ENCODE measurements at regions not wholly inside any gene's neighbourhood (a gene's known extent, or its start where the extent isn't known, plus 50 kb on each side); places are given as distances from the start of the nearest gene placed in this dataset.

GRCh38 chr10:33893506-33893905 lies 559.0 kb upstream of the NRP1 start:
- no peaks in the 10 kb centered on the region for H3K9me3 ChIP-seq (ENCODE audit: low read length)
- H3K9me2 ChIP-seq (ENCODE audit: low read depth, low read length) = no peaks in the 10 kb centered on the region
- H2AFZ ChIP-seq (ENCODE audit: low read length) = no peak overlapping the region
- no peaks in the 10 kb centered on the region for H3K27me3 ChIP-seq (ENCODE audit: insufficient read depth, low read length)
- H3F3A ChIP-seq (ENCODE audit: insufficient read depth, low read length) = no peaks in the 10 kb centered on the region
- no peak overlapping the region for H3K27ac ChIP-seq (ENCODE audit: low read depth, low read length, poor library complexity, severe bottlenecking)
- H3K4me1 ChIP-seq (ENCODE audit: insufficient read depth, low read length, severe bottlenecking) = no peaks in the 10 kb centered on the region
- TF ChIP-seq EZH2 (IDR thresholded peaks at IDR 0.05; ENCODE audit: borderline replicate concordance, low read length) = no peak
- no peak for TF ChIP-seq CTCF (IDR thresholded peaks at IDR 0.05; ENCODE audit: low read length)
- no peak overlapping the region for H3K4me2 ChIP-seq (ENCODE audit: low read length)
- no peak overlapping the region for H3K4me3 ChIP-seq (ENCODE audit: low read depth, low read length, poor library complexity, severe bottlenecking)
- no peak overlapping the region for H3K9ac ChIP-seq (ENCODE audit: low read length)
- H3K79me2 ChIP-seq (ENCODE audit: insufficient read depth, low read length) = no peaks in the 10 kb centered on the region
- H4K20me1 ChIP-seq (ENCODE audit: insufficient read depth, low read length) = no peaks in the 10 kb centered on the region
- H3K36me3 ChIP-seq (ENCODE audit: insufficient read depth, low read length) = no peaks in the 10 kb centered on the region

GRCh38 chr10:33889371-33889770 lies 554.9 kb upstream of the NRP1 start:
- Histone ChIP-seq H3K27ac (ENCODE audit: low read depth, low read length, poor library complexity, severe bottlenecking) (no peak overlapping the region), H2AFZ (ENCODE audit: low read length) (no peak overlapping the region), H3K9me2 (ENCODE audit: low read depth, low read length) (no peaks in the 10 kb centered on the region), H3F3A (ENCODE audit: insufficient read depth, low read length) (no peaks in the 10 kb centered on the region), H3K9ac (ENCODE audit: low read length) (no peak overlapping the region), H3K4me1 (ENCODE audit: insufficient read depth, low read length, severe bottlenecking) (no peaks in the 10 kb centered on the region), H3K79me2 (ENCODE audit: insufficient read depth, low read length) (no peaks in the 10 kb centered on the region), H3K4me3 (ENCODE audit: low read depth, low read length, poor library complexity, severe bottlenecking) (no peak overlapping the region), H3K9me3 (ENCODE audit: low read length) (no peaks in the 10 kb centered on the region), H3K27me3 (ENCODE audit: insufficient read depth, low read length) (no peaks in the 10 kb centered on the region), H4K20me1 (ENCODE audit: insufficient read depth, low read length) (no peaks in the 10 kb centered on the region), H3K36me3 (ENCODE audit: insufficient read depth, low read length) (no peaks in the 10 kb centered on the region), H3K4me2 (ENCODE audit: low read length) (no peak overlapping the region)
- TF ChIP-seq CTCF (IDR thresholded peaks at IDR 0.05; ENCODE audit: low read length) (no peak), EZH2 (IDR thresholded peaks at IDR 0.05; ENCODE audit: borderline replicate concordance, low read length) (no peak)

GRCh38 chr10:33887188-33887587 lies 552.7 kb upstream of the NRP1 start:
- H3K27ac ChIP-seq (ENCODE audit: low read depth, low read length, poor library complexity, severe bottlenecking) = no peak overlapping the region
- no peaks in the 10 kb centered on the region for H3K27me3 ChIP-seq (ENCODE audit: insufficient read depth, low read length)
- no peak overlapping the region for H3K9ac ChIP-seq (ENCODE audit: low read length)
- H3K4me2 ChIP-seq (ENCODE audit: low read length) = no peak overlapping the region
- no peak overlapping the region for H2AFZ ChIP-seq (ENCODE audit: low read length)
- no peaks in the 10 kb centered on the region for H3K9me2 ChIP-seq (ENCODE audit: low read depth, low read length)
- no peak overlapping the region for H3K4me3 ChIP-seq (ENCODE audit: low read depth, low read length, poor library complexity, severe bottlenecking)
- H3K4me1 ChIP-seq (ENCODE audit: insufficient read depth, low read length, severe bottlenecking) = no peaks in the 10 kb centered on the region
- H3F3A ChIP-seq (ENCODE audit: insufficient read depth, low read length) = no peaks in the 10 kb centered on the region
- H3K79me2 ChIP-seq (ENCODE audit: insufficient read depth, low read length) = no peaks in the 10 kb centered on the region
- H3K9me3 ChIP-seq (ENCODE audit: low read length) = no peaks in the 10 kb centered on the region
- TF ChIP-seq CTCF (IDR thresholded peaks at IDR 0.05; ENCODE audit: low read length) (no peak), EZH2 (IDR thresholded peaks at IDR 0.05; ENCODE audit: borderline replicate concordance, low read length) (no peak)
- no peaks in the 10 kb centered on the region for H3K36me3 ChIP-seq (ENCODE audit: insufficient read depth, low read length)
- H4K20me1 ChIP-seq (ENCODE audit: insufficient read depth, low read length) = no peaks in the 10 kb centered on the region

Measured in OCI-LY1 (cell line).